HG03571 (cell line): ENCODE measurements at regions not wholly inside any gene's neighbourhood (a gene's known extent, or its start where the extent isn't known, plus 50 kb on each side); places are given as distances from the start of the nearest gene placed in this dataset.

Experiments used
- ATAC-seq: cut with Tn5 transposase; IDR thresholded peaks from one replicate; pipeline ENCODE4 v1.9.1; 2021; ENCODE audit not compliant: unreplicated experiment

DNA sequence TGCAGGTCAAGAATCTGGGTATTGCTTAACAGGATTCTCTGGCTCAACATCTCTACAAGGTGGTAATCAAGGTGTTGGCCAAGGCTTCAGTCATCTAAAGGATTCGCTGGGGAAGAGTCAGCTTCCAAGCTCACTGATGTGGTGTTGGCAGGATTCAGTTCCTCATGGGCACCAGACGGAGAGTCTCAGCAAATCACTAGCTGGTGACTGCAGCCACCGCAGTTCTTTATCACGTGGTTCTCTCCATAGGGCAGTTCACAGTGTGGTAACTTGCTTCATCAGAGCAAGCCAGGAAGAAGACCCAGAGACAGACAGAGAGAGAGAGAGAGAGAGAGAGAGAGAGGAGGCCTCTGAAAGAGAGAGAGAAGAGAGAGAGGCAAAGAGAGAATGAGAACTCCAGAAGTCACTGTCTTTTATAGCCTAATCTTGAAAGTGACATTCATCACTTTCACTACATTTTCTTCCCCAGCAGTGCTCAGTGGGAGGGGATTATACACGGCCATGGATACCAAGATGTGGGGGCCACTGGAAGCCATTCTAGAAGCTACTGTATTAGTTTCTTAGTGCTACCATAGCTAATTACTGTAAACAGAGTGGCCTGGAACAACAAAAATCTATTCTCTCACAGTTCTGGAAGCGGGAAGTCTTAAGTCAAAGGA, 109.2 kb upstream of the SMIM23 start:
- ATAC-seq: no peak

DNA sequence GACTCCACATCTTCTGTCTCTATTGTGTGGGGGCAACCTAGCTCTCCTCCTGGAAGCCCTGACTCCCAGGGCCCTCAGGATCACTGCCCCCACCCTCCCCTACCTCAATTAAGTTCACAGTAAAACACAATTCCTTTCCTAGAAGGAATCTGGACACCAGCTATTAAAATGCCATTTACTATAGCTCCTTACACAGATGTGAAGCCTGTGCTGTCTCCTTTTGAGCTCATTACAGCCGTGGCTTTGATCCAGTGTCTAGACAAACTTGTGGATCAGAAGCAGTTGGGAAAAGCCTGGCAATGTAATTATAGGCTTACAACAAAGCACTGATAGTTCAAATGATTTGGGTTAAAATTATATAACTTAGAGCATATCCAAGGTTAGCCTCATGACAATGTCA, 107.0 kb upstream of the SMIM23 start:
- no peak for ATAC-seq

DNA sequence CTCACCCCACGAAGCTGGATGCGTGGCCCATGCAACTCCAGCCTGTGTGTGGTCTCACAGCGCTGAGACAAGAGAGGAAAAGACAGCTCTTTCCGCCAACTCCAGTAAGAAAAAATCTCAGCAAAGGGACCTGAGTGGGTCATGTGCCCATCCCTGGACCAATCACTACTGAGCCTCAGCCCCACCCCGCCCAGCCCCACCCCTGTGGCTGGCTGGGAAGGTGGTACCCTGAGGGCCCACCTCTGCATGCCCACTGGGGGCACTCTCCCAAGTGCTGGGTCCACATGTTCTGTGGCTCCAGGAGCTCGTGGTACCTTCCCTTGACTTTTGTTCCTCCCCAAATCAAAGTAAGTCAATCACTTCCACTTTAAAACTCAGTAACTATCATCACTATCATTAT, 105.1 kb upstream of the SMIM23 start:
- ATAC-seq: no peak

DNA sequence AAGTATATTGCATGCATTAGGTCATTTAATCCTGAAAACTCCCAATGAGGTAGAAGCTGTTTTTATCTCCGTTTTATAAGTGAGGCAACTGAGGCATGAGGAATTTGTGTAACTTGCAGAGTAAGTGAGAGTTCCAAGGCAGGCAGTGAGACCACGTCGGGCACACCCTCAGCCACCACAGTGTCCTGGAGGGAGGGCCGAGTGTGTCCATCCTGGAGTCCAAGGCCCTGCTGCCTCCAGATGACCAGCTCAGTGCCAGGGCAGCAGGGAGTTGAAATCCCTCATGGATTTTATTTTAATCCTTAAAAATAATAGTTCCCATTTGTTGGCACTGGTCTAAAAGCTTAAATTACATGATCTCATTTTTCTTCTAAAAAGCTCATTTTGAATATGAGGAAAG, 104.6 kb upstream of the SMIM23 start:
- no peak for ATAC-seq

DNA sequence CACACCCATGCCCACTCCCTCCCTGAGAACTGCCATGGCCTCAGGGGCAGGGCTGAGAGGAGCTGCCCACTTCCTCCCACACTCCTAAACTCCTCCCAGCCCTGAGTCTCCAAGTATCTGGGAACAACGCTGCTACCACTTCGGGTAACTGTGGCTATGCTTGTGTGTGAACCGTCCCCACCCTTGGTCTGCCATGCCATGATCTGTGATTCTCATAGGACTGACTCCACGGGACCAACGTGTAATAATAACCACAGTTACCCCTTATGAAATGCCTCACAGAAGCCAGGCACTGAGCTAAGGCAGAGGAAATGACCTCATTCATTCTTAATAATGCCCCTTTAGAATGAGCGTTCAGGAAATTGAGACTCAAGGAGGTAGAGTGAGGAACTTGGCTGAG, 103.9 kb upstream of the SMIM23 start:
- no peak for ATAC-seq

DNA sequence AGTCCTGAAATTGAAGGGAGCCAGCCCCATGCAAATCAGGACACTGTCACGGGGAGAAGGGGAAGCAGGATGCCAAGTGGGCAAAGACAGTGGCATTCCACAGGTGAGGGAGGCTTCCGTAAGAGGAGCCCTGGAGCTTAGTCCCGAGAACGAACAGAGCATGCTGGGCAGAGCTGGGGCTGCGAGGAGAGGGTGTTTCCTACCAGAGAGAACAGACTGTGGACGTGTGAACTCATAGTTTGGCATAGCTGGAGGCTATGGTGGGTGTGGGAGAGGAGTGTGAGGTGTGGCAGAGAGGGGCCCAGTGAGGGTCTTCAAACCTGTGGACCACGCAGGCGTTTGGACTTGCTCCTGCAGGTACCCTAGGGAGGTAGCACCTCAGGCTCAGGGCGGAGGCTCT, 102.8 kb upstream of the SMIM23 start:
- ATAC-seq: no peak

DNA sequence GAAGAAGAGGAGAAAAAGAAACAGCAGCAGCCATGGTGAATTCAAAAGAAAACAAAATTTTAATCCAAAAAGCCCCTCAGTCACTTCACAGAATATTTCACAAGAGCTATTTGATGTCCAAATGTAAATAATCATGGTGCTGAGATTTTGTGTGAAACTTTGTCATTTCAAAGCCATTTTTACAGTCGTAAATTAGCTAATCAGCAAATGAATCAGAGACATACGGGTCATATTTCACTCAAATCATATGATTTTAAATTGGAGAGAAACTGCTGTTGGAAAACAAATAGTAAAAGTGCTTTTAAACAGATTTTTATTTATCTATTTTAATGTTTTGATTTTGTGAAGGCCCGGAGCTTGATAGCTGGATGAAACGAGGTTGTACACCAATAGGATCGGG, 101.4 kb upstream of the SMIM23 start:
- ATAC-seq: no peak

DNA sequence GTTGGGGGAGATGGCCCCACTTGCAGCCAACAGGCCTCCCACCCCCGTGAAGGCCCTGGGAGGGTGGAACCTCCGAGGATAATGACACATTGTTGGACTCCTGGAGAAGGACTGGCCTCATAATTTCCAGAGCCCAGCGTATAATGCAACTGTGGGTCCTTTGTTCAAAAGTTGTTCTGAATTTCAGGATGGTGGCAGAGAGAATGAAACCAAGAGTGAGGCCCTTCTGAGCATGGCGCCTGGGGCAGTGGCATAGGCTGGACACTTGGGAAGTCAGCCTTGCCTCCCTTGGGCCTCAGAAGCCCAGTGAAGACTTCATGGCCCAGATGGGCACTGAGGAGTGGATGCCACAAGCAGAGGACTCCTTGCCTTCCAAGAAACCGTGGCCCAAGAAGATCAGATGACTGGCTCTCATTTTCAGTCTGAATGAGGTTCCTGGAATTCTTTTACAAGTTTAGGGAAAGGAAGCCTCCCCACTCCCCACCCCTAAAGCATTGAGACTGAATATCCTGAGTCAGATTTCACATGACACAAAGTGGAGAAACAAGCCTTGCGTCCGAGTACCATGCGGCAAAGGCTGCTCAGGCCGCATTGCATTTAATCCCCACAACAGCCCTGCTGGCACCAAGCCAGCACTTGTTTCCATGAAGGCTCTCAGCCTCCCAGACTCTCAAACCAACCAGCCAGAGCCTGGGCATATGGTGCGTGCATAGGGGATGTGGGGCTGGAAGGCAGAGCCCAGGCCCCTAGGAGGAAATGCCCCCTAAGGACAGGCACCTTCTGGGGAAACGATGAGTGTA, 96.7 kb upstream of the SMIM23 start:
- ATAC-seq: no peak

DNA sequence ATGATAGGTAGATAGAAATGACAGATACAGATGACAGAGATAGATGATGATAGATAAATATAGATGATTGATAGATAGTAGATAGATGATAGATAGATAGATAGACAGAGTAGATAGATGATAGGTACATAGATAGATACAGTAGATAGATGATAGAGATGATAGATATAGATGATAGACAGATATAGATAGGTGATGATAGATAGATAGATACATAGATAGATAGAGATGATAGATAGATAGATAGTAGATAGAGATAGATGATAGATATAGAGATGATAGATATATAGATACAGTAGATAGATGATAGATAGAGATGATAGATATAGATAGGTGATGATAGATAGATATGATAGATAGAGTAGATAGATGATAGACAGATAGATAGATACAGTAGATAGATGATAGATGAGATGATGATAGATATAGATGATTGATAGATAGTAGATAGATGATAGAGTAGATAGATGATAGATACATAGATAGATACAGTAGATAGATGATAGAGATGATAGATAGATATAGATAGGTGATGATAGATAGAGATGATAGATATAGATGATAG, 95.7 kb upstream of the SMIM23 start:
- ATAC-seq: no peak

DNA sequence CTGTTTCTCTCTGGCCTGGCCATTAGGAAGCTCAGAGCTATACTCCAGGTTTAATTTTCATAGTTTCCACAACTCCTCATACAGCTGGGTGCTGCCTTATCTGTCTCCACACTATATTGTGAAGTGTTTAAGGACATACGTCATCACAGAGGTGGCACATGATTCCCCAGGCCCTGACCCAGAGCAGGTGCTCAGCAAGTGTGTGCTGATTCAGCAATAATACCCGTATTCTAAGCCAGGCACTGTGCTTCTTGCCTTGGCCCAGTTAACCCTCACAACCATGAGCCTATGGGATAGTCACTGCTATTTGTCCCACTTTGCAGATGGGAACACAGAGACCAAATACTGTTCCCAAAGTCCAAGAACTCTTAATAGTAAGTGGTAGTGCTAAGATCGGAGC, 93.5 kb upstream of the SMIM23 start:
- no peak for ATAC-seq

DNA sequence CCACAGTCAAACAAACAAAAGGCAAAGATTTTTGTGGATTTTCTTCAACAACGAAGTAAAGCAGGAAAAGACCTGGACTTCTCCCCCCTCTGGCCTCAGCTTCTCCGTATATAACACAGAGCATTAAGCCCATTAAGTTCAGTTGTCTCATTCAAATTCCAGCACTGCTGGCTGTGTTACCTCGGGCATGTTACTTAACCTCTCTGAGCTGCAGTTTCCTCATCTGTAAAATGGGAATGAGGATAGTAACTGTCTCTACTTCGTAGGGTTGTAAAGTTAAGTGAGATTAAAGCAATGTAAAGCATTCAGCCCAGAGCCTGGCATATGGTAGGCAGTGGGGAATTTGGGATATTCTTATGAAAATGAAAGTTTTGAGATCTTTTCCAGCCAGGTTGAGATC, 92.7 kb upstream of the SMIM23 start:
- no peak for ATAC-seq

DNA sequence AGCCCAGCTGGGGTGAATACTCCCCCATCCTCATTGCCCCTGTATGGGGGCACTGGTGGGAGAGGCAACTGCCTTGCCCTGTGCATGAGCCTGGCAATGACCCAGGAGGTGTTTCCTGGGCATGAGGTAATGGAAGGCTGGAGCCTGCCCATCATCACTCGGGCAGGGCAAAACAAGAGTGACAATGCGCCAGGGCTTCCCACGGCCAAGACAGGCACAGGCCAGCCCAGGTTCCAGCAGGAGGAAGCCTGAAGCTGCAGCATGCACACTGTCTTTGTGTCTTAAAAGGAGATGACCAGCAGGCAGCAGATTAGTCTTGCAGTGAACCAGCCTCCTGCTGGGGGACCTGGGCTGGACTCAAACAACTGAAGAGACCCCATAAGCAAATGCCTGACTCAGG, 92.2 kb upstream of the SMIM23 start:
- ATAC-seq: no peak

DNA sequence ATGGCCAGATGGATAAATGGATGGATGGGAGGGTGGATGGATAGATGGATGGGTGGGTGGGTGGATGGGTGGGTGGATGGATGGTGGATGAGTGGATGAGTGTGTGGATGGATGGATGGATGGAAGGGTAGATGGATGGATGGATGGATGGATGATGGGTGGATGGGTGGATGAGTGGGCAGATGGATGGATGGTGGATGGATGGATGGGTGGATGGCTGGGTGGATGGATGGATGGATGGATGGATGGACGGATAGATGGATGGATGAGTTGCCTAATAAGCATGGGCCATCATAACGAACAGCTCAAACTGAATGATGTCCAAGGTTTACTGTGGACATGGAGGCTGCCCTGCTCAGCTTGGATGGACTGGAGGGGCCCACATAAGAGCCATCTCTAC, 89.8 kb upstream of the SMIM23 start:
- ATAC-seq: no peak

DNA sequence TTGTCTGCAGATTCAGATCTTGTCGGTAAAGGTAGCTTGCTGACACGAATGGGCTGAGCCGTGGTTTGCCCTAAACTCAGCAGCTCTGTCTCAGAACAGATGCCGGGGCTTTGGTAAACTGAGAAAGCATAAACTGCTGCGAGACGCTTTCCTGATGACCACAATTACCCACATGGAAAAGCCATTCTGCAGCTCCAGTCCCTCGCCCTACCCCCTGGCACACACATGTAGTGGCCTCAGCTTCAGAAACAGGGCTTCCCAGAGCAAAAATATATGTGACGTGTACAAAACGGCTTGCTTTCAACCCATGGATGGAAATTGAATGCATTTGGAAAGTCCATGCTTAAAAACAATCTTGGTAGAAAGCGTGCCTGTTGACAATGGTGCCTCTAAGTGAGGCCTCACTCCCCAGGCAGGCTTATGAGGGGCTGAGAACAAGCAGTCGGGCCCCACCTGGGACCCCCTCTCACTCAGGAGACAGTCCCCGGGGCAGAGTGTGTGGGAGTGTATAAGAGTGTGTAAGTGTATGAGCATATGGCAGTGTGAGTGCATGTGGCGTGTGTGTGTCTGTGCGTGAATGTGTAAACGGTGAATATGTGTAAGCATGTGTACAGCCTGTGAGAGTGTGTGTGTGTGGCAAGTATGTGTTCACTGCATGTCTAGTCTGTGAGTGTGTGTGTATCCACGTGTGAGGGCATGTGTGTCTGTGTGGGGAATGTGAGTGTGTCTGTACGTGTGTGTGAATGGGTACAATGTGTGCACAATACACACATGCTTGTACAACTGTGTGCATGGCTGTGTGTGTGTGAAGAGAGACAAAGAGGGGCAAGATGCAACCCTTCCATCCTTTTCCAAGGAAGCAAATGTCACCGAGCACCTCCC, 88.2 kb upstream of the SMIM23 start:
- ATAC-seq: no peak

DNA sequence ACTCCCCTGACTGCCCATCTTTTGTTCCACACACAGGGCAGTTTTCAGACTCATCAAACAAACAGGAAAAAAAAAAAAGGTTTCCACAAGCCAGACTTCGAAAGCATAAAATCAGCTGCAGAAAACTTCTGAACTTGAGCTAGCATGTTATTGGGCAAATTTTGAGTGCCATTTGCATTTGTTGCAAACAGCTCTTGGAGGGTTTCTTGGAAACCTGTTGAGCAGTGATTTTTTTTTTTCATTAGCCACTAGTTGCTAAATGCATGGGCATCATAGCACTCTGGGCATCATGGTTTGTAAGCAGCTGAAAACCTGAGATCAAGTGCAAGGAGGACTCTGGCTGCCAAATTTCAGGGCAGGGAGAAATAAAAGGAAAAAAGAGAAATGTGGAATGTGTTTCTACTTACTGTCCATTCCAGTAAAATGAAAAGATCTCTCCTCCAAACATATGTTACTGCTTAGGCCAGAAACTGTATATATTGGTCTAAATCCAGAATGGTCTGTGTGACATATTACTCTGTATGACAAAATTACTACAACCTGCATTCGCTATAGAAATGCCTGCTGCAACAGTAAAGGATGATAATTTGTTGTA, 85.2 kb upstream of the SMIM23 start:
- no peak for ATAC-seq

DNA sequence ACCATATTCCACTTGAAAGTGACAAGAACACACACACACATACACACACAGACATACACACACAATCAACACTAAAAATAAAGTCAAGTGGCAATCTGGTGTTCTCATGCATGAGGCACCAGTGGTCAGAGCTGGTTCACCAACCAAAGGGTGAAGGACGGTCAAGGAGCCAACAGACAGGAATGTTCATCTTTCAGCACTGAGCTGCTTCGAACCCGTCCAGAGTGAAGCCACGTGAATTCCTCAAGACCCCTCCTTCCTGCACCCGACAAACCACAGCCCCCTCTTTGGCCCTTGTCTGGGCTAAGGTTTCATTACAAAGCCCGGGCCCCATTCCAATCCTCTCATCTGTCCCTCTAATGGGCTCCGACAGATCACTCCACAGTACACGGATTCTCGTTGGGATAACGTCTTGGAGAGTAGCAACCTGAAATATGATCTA, 84.5 kb upstream of the SMIM23 start:
- no peak for ATAC-seq

DNA sequence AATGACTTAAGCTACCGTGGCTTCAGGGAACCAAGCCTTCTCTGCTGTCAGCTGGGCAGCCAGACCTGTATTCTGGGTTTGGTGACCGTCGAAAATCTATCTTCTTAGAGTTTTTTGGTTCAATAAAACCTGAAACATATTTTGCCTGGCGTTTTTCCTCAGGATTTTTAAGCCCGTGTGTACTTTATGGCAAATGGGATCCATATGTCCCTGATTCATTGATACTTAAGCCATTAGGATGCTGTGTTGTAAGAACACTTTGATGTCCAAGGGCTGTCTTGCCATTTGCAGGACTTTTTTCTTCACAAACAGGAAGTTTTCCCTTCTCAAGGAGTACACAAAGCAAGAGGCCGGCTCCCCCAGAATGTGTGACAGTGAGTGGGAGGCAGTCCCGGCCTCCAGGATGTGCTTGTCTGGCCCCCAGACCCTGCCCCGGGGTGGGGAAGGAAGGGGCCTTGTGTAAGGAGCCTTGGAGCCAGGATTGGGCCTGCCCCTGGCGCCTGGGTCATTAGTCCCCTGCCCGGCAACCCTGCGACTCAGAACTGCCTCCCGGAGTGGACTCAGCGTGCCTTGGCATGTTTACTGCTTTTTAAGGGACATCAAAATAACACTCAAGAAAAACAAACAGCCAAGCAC, 83.4 kb upstream of the SMIM23 start:
- ATAC-seq: no peak

DNA sequence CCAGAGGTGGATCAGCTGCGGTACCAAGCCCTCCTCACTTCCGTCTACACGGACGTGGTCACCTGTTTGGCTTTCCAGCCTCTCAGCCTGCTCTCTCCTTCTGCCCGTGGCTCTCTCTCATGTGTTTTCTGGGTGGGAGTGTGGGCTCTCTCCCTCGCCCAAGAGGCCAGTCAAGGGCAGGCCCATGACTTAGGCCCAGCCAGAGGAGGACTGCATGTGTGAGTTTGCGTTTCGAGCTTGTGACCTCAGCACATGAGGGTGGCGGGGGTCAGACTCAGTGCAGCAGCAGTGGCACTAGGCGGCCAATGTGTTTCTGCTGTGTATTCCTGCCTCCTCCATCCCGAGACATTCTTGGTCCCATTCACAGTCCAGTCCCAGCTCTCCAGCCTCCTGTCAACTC, 82.5 kb upstream of the SMIM23 start:
- ATAC-seq: no peak

DNA sequence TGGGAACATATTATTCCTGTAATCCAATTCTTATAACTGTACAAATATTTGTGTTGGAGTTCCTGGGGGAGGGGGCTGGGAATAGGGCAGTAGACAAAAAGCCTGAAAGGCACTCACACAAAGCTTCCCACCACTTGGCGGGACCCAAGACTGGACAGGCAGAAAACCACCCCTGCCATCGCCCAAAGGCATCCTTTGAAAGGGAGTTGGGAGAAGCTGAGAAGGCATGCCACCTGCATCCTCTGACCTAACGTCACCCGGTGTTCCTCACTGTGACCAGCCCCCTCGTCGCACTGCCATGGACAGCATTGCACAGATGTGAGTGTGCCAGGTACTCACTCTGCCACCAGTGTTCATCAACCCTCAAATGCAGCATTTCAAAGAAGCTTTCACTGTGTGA, 80.6 kb upstream of the SMIM23 start:
- ATAC-seq: no peak

DNA sequence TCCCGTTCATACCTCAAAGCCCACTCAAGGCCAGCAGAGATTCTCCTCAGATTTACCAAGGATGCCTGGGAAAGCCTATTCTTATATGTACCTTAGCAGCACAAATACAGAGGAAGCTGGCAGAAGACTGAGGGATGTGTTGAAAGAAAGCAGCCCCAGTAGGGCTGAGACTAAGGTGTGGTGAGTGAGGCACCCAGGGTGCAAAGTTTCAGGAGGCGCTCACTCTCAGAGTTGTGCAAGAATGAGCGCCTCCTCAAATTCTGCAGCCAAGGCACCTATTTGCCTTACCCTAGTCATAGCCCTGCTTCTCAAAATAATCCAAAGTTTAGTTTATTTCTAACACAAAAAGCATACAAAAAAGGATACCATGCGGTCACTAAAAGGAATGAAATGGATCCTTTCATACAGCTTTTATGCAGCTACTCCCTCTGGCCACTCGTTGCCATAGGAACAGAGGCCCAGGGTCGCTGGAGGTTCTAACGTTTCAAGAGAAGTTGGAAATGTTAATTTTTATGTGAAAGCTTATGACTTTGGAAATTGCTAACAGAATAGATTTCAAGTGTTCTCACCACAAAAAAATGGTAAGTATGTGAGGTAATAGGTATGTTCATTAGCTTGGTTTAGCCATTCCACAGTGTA, 79.7 kb upstream of the SMIM23 start:
- no peak for ATAC-seq
